GM18508 (cell line): ENCODE measurements at regions not wholly inside any gene's neighbourhood (a gene's known extent, or its start where the extent isn't known, plus 50 kb on each side); places are given as distances from the start of the nearest gene placed in this dataset.
"Not testable (repeated sequence)": the region's sequence is repeated elsewhere in the genome, so short reads cannot be mapped to it uniquely, and the experiment has no call there.

Experiments
- ATAC-seq: cut with Tn5 transposase; IDR thresholded peaks from one replicate; pipeline ENCODE4 v1.9.1; 2021; ENCODE audit warnings: moderate number of reproducible peaks; ENCODE audit not compliant: insufficient read depth, unreplicated experiment

DNA sequence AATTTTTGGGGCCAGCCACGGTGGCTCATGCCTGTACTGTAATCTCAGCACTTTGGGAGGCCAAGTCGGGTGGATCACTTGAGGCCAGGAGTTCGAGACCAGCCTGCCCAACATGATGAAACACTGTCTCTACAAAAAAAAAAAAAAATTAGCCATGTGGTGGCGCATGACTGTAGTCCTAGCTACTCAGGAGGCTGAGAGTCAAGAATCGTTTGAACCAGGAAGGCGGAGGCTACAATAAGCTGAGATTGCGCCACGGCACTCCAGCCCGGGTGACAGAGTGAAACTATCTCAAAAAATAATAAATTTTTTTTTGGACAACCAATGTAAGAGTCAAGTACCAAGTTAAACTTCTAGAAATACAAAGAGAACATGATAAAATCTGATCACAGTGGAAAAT lies 164.6 kb downstream of the AVL9 start:
- ATAC-seq = no peak

DNA sequence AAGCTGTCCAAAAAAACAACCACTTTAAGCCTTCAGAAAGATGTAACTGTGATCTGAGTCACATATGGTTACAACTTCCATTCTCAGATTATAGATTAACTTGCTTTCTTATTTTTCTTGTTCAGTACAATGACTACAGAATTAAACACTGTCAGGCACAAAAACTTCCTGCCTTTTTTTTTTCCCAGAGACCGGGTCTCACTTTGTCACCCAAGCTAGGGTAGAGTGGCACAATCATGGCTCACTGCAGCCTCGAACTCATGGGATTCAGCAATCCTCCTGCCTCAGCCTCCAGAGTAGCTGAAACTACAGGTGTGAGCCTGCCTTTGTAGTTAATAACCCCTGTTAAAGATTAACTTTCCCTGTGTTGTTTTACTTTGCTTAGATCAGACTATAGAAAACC lies 163.2 kb downstream of the AVL9 start:
- ATAC-seq = peak; percentile 55

DNA sequence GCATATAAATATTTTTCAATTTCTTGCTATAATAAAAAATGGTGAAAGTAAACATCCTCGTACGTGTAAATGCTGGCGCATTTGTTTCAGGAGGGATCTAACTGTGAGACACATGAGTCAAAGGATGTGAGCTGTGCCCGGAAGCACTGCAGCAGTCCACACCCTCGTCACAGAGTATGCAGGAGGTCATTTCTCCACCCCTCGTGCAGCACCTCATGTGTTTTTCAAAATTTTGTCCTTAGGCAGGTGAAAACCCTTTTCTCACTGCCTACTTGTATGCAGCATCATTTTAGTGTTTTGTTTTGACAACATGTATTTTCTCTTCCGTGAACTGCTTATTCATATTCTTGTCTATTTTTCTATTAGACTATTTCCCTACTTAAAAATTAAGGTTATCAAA lies 162.7 kb downstream of the AVL9 start:
- peak; percentile 8 for ATAC-seq

DNA sequence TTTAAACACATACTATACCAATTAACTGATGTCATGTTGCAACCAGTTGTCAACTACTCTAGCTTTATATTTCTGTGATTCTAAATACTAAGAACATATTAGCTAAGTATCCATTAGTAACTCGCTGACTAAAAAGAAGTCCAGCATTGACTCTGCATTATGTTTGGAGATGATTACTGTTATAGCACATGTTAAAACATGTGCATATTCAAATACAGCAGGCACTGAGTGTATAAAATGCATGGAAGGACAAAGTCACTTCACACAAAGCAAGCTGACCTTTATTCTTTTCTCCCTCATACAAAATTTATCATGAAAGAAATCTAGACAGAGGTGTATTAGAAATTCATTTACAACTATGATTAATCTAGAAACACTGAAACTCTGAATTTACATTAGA lies 159.3 kb downstream of the AVL9 start:
- ATAC-seq = not testable (repeated sequence)

DNA sequence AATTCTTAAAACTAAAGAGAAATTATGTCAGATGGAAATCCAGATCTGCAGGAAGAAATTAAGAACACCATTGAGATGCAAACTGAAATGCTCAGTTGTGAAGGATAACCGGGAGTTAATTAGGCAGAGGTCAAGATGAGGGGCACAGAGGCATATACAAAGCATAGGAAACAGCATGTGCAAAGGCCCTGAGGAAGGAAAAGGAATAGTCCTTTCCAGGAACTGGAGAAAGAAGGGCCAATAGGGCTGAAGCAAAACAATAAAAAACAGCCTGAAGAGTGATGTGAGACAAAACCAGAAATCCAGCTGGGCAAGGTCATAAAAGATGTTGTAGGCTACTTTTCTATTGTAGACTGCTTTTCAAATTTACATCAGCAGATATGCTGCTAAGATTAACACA lies 155.1 kb downstream of the AVL9 start:
- ATAC-seq = not testable (repeated sequence)

DNA sequence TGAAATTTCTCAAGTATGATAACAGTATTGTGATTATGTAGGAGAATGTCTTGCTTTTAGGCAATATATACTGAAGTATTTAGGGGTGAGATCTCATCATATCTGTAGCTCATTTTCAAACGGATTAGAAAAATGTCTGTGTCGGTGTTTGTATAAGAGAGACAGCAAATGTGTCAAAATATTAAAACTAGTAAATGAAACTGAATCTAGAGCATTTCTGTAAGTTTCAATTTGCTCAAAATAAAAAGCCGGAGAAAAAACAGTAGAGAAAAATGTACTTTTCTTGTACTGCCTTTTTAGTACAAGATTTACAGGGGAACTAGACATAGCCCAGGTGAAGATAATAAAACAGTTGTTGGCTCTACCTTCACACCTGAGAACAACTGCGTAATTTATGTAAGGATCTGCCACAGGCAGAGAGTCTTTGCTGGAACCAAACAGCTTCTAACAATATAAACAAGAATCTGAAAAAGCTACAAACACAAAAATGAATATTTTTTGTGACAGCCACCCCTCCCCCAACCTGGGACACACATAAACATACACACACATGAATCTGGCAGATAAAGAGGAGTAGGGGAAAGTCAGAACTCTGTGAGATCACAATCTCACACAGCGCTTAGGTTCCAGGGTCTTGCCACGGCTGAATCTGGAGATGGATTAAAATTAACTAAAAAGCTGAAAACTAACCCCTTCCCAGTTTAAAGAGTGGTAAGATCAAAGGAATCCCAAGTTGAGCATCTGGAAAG lies 153.3 kb downstream of the AVL9 start:
- no peak for ATAC-seq

DNA sequence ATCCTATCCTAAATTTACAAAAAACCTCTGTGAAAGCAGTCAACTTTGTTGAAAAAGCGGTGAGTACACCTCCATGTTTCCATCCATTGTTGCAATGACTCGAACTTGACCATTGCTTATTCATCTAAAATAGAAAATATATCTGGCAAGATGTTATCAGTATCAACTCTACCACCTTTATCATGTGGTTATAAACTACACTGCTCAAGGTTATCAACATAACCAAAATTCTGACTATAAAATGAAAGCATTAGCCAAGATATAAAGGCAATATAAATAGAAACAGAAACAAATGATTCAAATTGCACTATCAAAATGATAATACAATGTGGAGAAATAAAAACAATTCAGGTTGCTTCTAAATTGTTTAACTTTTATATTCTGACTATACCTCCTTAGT lies 150.0 kb downstream of the AVL9 start:
- not testable (repeated sequence) for ATAC-seq

DNA sequence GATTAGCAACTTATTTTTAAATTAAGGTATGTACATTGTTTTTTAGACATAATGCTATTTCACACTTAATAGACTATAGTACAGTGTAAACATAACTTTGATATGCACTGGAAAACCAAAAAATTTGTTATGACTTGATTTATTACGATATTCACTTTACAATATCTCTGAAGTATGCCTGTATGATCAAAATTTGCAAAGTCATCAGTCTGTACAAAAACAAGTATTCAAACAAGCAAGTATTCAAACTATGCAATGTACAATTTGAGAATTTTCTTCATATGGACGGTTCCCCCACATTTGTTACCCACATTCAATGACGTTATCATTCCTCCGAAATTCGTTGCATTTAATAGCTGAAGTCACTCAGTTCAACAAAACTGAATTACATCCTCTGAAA lies 147.9 kb downstream of the AVL9 start:
- ATAC-seq = no peak

DNA sequence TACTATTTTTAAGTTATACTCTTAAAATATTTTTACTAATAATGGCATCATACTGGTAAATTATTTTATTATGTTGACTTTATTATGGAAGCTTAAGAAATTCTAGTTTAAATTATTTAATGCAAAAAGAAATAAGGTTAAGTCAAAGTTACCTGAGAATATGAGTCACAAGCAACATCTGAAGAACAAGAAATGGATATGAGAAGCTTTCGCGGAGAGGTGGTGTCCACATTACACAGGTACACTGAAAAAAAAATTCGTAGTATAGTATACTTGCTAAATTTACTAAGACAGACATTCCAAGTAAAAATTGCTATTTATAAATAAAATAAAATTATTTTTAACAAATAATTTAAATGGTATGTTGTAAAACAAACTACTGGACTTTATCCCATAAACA lies 143.8 kb downstream of the AVL9 start:
- peak; percentile 12 for ATAC-seq

DNA sequence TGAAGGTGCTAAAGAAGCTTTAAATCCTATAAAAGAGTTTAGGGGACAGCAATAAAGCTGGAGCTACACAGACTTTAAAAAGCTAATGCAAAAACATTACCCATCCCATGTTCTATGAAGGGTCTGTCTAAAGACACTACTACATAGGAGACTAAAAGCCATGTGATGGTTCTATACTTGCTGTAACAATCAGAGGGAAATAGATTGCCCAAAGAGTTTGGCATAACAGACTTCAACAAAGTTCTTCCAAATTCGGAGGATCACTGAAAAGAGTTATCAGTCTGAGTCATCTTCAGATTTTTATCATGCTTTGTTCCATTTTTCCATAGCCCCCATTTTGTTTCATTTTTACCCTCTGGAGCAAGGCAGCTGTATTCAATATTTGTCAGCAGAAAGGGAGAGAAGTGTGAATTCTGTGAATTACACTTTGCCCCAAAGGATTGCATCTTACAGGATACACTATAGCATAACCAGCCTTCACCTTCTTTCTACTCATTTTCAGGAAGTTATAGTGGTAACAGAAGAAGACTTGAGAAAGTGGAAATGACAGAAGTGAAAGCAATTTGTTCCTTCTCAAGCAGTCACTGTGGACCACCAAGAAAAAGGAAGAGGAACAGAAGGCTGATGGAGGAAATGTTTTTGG lies 143.3 kb downstream of the AVL9 start:
- peak; percentile 89 for ATAC-seq
